Thyroid gland (tissue), 4 donors: ENCODE measurements at regions not wholly inside any gene's neighbourhood (a gene's known extent, or its start where the extent isn't known, plus 50 kb on each side); places are given as distances from the start of the nearest gene placed in this dataset.

Experiments
- POLR2A ChIP-seq, 2 donors: fragments of 450-650 bp; IDR thresholded peaks; one replicate each; pipeline ENCODE4 v1.6.1; 2017; ENCODE audit warnings: antibody characterized with exemption in 2 of 2, mild to moderate bottlenecking in 2 of 2, moderate library complexity in 1 of 2
- TF ChIP-seq, protein P1 (sequence below), 6 experiments: fragments of 200-600 bp in 3 of 6; fragments of 450-650 bp in 3 of 6; sonication (generic) in 3 of 6; IDR thresholded peaks; one replicate each; pipeline ENCODE4 v1.5.1; 2016 to 2019; ENCODE audit warnings: antibody characterized with exemption in 6 of 6, mild to moderate bottlenecking in 2 of 6, inconsistent platforms in 1 of 6, moderate library complexity in 1 of 6

GRCh38 chr4:110905367-110905766 lies 282.5 kb upstream of the PITX2 start:
- TF ChIP-seq, protein P1, sequence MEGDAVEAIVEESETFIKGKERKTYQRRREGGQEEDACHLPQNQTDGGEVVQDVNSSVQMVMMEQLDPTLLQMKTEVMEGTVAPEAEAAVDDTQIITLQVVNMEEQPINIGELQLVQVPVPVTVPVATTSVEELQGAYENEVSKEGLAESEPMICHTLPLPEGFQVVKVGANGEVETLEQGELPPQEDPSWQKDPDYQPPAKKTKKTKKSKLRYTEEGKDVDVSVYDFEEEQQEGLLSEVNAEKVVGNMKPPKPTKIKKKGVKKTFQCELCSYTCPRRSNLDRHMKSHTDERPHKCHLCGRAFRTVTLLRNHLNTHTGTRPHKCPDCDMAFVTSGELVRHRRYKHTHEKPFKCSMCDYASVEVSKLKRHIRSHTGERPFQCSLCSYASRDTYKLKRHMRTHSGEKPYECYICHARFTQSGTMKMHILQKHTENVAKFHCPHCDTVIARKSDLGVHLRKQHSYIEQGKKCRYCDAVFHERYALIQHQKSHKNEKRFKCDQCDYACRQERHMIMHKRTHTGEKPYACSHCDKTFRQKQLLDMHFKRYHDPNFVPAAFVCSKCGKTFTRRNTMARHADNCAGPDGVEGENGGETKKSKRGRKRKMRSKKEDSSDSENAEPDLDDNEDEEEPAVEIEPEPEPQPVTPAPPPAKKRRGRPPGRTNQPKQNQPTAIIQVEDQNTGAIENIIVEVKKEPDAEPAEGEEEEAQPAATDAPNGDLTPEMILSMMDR (IDR thresholded peaks at IDR 0.05), result no peak
- no peak for TF ChIP-seq POLR2A (IDR thresholded peaks at IDR 0.05)
